Panc1 (cell line): ENCODE measurements at regions not wholly inside any gene's neighbourhood (a gene's known extent, or its start where the extent isn't known, plus 50 kb on each side); places are given as distances from the start of the nearest gene placed in this dataset.

Experiments used
- ATAC-seq: fragments of 200-7000 bp; cut with Tn5 transposase; 2 replicates; pipeline ENCODE4 v1.9.1; 2020; ENCODE audit warnings: mild to moderate bottlenecking, moderate library complexity
- BruUV-seq: library from RNA; stranded (reverse); fragments of 400-500 nt; replicated peaks from 2 replicates; lab custom pipeline; 2021; lab: Mats Ljungman, UMichigan
- CTCF ChIA-PET: fragments of 300-600 bp; sonication (Branson Sonifier 250); formaldehyde crosslinking; loops from one replicate; lab custom pipeline; 2022; ENCODE audit warnings: antibody characterized with exemption; lab: Charles Lee
- POLR2A ChIA-PET: fragments of 300-600 bp; sonication (Branson Sonifier 250); formaldehyde crosslinking; loops from one replicate; lab custom pipeline; 2022; ENCODE audit warnings: antibody characterized with exemption; lab: Charles Lee
- DNase-seq: peaks from one replicate; pipeline ENCODE4 v3.0.0-alpha.2; 2010; ENCODE audit warnings: low read depth, low spot score
- H3K27ac ChIP-seq: 2 replicates; pipeline ENCODE4 v1.5.1; 2011; ENCODE audit warnings: mild to moderate bottlenecking, low read length, inconsistent platforms
- H3K27me3 ChIP-seq: fragments of 200-500 bp; sonication (Bioruptor generic); 2 replicates; pipeline ENCODE4 v1.6.0; 2014; ENCODE audit warnings: low read length, inconsistent platforms; ENCODE audit not compliant: control insufficient read depth, insufficient read depth
- H3K36me3 ChIP-seq: fragments of 200-500 bp; sonication (Bioruptor generic); 2 replicates; pipeline ENCODE4 v1.5.1; 2014; ENCODE audit warnings: inconsistent platforms, mild to moderate bottlenecking, low read length, moderate library complexity; ENCODE audit not compliant: control insufficient read depth, insufficient read depth
- H3K4me1 ChIP-seq: 2 replicates; pipeline ENCODE4 v1.5.1; 2011; ENCODE audit warnings: inconsistent platforms, mild to moderate bottlenecking, low read length, moderate library complexity; ENCODE audit not compliant: control insufficient read depth, insufficient read depth
- H3K4me3 ChIP-seq, 2 experiments: 2 replicates each; pipeline ENCODE4 v1.5.1; 2011 to 2012; ENCODE audit warnings: low read depth in 2 of 2, low read length in 2 of 2, mild to moderate bottlenecking in 2 of 2, inconsistent platforms in 1 of 2, moderate library complexity in 1 of 2
- H3K9me3 ChIP-seq: fragments of 200-500 bp; sonication (Bioruptor generic); 2 replicates; pipeline ENCODE4 v1.5.1; 2014; ENCODE audit warnings: low read depth, mild to moderate bottlenecking, inconsistent platforms, low read length, moderate library complexity; ENCODE audit not compliant: control insufficient read depth, insufficient read depth
- CTCF ChIP-seq: fragments of 450-650 bp; IDR thresholded peaks from 2 replicates; pipeline ENCODE4 v1.5.1; 2017; ENCODE audit warnings: mild to moderate bottlenecking
- POLR2AphosphoS5 ChIP-seq: IDR thresholded peaks from 2 replicates; pipeline ENCODE4 v1.6.1; 2012; ENCODE audit warnings: mild to moderate bottlenecking, low read depth, low read length, moderate library complexity
- SIN3A ChIP-seq: IDR thresholded peaks from 2 replicates; pipeline ENCODE4 v1.6.1; 2012; ENCODE audit warnings: low read depth, mild to moderate bottlenecking, low read length, moderate library complexity, borderline replicate concordance; ENCODE audit not compliant: insufficient read depth
- TCF7L2 ChIP-seq: IDR thresholded peaks from 2 replicates; pipeline ENCODE4 v1.6.1; 2011; ENCODE audit warnings: mild to moderate bottlenecking, low read depth, low read length, inconsistent platforms
- in situ Hi-C: cut with HindIII; loops from 2 replicates; pipeline ENCODE4 v1.10.0; 2016; ENCODE audit warnings: low sequenced_read_pairs, low pct_unique_long_range_greater_than_20kb
- intact Hi-C: fragments of 100-400 bp; cut with micrococcal nuclease; formaldehyde crosslinking; loops from one replicate; pipeline ENCODE4 v1.10.0; 2022; ENCODE audit not compliant: unreplicated experiment
- TF ChIP-seq, protein P1 (sequence below), 2 experiments: IDR thresholded peaks; 2 replicates each; pipeline ENCODE4 v1.6.1; 2011 to 2012; ENCODE audit warnings: low read depth in 2 of 2, control low read depth in 1 of 2, low read length in 1 of 2, mild to moderate bottlenecking in 1 of 2, moderate library complexity in 1 of 2; ENCODE audit not compliant: insufficient read depth in 1 of 2

DNA sequence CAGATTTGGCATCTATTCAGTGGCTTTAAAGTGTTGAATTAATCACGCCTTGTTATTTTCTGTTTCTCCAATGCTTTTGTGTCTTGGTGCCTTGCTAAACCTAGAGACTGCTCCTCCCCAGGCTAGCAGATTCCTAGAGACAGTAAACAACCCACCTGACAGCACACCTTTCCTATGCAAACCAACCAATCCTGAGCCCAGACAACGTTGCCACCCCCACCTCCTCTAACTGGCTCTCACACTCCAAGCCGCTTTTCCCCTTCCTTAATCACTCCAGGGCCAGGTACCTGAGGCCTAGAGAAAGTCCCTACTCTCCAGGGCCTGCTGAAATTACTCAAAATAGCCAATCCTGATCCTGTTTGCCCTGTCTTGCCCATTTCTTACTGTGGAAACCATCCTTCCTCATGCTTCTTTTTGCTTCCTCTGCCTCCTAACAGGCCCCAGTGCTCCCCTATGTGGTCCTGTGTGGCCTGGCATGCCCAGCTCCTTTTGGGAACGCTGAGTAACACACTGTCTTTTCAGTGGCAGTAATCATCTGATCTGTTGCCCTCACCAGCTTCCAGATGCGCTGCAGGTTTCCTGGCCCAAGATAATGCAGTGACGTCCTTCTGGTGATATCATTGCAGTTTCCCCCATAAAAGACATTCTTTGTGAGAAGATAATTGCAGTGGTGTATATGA lies 53.4 kb downstream of the GAS1 start:
- Histone ChIP-seq H3K27ac (no peak overlapping the region), H3K9me3 (no peaks in the 10 kb centered on the region), H3K4me3 (no peak overlapping the region), H3K36me3 (no peaks in the 10 kb centered on the region), H3K27me3 (no peaks in the 10 kb centered on the region), H3K4me1 (no peaks in the 10 kb centered on the region)
- BruUV-seq = no TSS peak
- no peak for DNase-seq
- ChIA-PET POLR2A (no interaction called here), CTCF (no interaction called here)
- ATAC-seq = no peak
- TF ChIP-seq CTCF = no peak
- no peak for TF ChIP-seq POLR2AphosphoS5
- no peak for TF ChIP-seq SIN3A
- TF ChIP-seq TCF7L2 = no peak
- TF ChIP-seq, protein P1, sequence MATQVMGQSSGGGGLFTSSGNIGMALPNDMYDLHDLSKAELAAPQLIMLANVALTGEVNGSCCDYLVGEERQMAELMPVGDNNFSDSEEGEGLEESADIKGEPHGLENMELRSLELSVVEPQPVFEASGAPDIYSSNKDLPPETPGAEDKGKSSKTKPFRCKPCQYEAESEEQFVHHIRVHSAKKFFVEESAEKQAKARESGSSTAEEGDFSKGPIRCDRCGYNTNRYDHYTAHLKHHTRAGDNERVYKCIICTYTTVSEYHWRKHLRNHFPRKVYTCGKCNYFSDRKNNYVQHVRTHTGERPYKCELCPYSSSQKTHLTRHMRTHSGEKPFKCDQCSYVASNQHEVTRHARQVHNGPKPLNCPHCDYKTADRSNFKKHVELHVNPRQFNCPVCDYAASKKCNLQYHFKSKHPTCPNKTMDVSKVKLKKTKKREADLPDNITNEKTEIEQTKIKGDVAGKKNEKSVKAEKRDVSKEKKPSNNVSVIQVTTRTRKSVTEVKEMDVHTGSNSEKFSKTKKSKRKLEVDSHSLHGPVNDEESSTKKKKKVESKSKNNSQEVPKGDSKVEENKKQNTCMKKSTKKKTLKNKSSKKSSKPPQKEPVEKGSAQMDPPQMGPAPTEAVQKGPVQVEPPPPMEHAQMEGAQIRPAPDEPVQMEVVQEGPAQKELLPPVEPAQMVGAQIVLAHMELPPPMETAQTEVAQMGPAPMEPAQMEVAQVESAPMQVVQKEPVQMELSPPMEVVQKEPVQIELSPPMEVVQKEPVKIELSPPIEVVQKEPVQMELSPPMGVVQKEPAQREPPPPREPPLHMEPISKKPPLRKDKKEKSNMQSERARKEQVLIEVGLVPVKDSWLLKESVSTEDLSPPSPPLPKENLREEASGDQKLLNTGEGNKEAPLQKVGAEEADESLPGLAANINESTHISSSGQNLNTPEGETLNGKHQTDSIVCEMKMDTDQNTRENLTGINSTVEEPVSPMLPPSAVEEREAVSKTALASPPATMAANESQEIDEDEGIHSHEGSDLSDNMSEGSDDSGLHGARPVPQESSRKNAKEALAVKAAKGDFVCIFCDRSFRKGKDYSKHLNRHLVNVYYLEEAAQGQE (IDR thresholded peaks at IDR 0.05; ENCODE audit: insufficient read depth in 1 of 2, low read depth in 2 of 2, low read length in 1 of 2) = no peak
- intact Hi-C loops = no loop called here
- in situ Hi-C loops = no loop called here

- Histone ChIP-seq H3K4me1 (no peaks in the 10 kb centered on the region), H3K36me3 (no peaks in the 10 kb centered on the region), H3K4me3 (no peak overlapping the region), H3K27ac (no peak overlapping the region), H3K27me3 (no peaks in the 10 kb centered on the region), H3K9me3 (no peaks in the 10 kb centered on the region)
- no TSS peak for BruUV-seq
- CTCF ChIA-PET = no interaction called here
- ATAC-seq (no peak), DNase-seq (no peak)
- POLR2A ChIA-PET = no interaction called here
- TF ChIP-seq TCF7L2 = no peak
- intact Hi-C loops (no loop called here), in situ Hi-C loops (no loop called here)
Measured at GRCh38 chr9:86892576-86892975, 54.7 kb downstream of the GAS1 start.

- no peaks in the 10 kb centered on the region for H3K9me3 ChIP-seq
- CTCF ChIA-PET = no interaction called here
- in situ Hi-C loops (no loop called here), intact Hi-C loops (no loop called here)
- H3K4me3 ChIP-seq = no peak overlapping the region
- no peak for ATAC-seq
- no peak for DNase-seq
- no peak overlapping the region for H3K27ac ChIP-seq
- no TSS peak for BruUV-seq
- no peaks in the 10 kb centered on the region for H3K27me3 ChIP-seq
- H3K36me3 ChIP-seq = no peaks in the 10 kb centered on the region
- POLR2A ChIA-PET = no interaction called here
- TF ChIP-seq SIN3A (no peak), CTCF (no peak), POLR2AphosphoS5 (no peak), TCF7L2 (no peak)
- TF ChIP-seq, protein P1 (IDR thresholded peaks at IDR 0.05; ENCODE audit: insufficient read depth in 1 of 2, low read depth in 2 of 2, low read length in 1 of 2) = no peak
- H3K4me1 ChIP-seq = no peaks in the 10 kb centered on the region
Measured at GRCh38 chr9:86891886-86892437, 55.3 kb downstream of the GAS1 start.
